Liver (tissue), 3 donors: ENCODE measurements at regions not wholly inside any gene's neighbourhood (a gene's known extent, or its start where the extent isn't known, plus 50 kb on each side); places are given as distances from the start of the nearest gene placed in this dataset.

ENCODE experiments used
- ATF3 ChIP-seq: IDR thresholded peaks from 2 replicates; pipeline ENCODE4 v1.6.1; 2016; ENCODE audit warnings: antibody characterized with exemption
- CTCF ChIP-seq: fragments of 150-350 bp; IDR thresholded peaks from 2 replicates; pipeline ENCODE4 v1.5.1; 2017; ENCODE audit warnings: improper control_type of control experiment, low read depth, low read length; ENCODE audit not compliant: missing input control
- MAX ChIP-seq: IDR thresholded peaks from 2 replicates; pipeline ENCODE4 v1.6.1; 2016; ENCODE audit warnings: antibody characterized with exemption
- RAD21 ChIP-seq, 2 donors: IDR thresholded peaks; 2 replicates each; pipeline ENCODE4 v1.6.1; 2016; ENCODE audit warnings: antibody characterized with exemption in 2 of 2, mild to moderate bottlenecking in 2 of 2
- SP1 ChIP-seq: IDR thresholded peaks from 2 replicates; pipeline ENCODE4 v1.6.1; 2018; ENCODE audit warnings: antibody characterized with exemption, mild to moderate bottlenecking
- TAF1 ChIP-seq: conservative IDR thresholded peaks from 2 replicates; pipeline ENCODE4 v1.6.1; 2016; ENCODE audit warnings: antibody characterized with exemption, mild to moderate bottlenecking
- TF ChIP-seq, protein P1 (sequence below): IDR thresholded peaks from 2 replicates; pipeline ENCODE4 v1.6.1; 2016; ENCODE audit warnings: antibody characterized with exemption, mild to moderate bottlenecking
- donor health status: healthy.
- donor health status: healthy.

DNA sequence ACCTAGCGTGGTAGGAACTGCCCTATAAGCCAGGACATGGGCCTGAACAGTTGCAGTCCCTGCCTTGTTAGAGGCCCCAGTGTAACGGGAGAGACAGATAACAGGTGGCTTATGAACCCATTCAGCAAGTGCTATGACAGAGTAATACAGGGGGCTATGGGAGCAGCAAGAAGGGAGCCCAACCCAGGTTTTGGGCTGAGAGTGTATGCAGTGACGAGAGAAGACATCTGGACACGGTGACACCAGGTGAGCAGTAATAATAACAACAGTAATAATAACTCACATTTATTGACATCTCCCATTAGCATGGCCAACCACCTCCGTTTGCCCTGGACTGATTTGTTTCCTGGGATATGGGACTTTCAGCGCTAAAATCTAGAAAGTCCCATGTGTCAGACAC lies 100.8 kb downstream of the IRX5 start:
- TF ChIP-seq MAX (no peak), RAD21 (IDR thresholded peaks at IDR 0.05) (no peak), SP1 (no peak), CTCF (no peak), TAF1 (no peak), ATF3 (no peak)
- TF ChIP-seq, protein P1, sequence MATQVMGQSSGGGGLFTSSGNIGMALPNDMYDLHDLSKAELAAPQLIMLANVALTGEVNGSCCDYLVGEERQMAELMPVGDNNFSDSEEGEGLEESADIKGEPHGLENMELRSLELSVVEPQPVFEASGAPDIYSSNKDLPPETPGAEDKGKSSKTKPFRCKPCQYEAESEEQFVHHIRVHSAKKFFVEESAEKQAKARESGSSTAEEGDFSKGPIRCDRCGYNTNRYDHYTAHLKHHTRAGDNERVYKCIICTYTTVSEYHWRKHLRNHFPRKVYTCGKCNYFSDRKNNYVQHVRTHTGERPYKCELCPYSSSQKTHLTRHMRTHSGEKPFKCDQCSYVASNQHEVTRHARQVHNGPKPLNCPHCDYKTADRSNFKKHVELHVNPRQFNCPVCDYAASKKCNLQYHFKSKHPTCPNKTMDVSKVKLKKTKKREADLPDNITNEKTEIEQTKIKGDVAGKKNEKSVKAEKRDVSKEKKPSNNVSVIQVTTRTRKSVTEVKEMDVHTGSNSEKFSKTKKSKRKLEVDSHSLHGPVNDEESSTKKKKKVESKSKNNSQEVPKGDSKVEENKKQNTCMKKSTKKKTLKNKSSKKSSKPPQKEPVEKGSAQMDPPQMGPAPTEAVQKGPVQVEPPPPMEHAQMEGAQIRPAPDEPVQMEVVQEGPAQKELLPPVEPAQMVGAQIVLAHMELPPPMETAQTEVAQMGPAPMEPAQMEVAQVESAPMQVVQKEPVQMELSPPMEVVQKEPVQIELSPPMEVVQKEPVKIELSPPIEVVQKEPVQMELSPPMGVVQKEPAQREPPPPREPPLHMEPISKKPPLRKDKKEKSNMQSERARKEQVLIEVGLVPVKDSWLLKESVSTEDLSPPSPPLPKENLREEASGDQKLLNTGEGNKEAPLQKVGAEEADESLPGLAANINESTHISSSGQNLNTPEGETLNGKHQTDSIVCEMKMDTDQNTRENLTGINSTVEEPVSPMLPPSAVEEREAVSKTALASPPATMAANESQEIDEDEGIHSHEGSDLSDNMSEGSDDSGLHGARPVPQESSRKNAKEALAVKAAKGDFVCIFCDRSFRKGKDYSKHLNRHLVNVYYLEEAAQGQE, result no peak
